HCT116 (cell line): ENCODE measurements at regions not wholly inside any gene's neighbourhood (a gene's known extent, or its start where the extent isn't known, plus 50 kb on each side); places are given as distances from the start of the nearest gene placed in this dataset.

ENCODE experiments used
- ATAC-seq: fragments of 200-7000 bp; cut with Tn5 transposase; 2 replicates; pipeline ENCODE4 v1.9.1; 2020; ENCODE audit warnings: mild to moderate bottlenecking, moderate library complexity
- BruUV-seq: library from RNA; stranded (reverse); fragments of 400-500 nt; replicated peaks from 2 replicates; lab custom pipeline; 2021; lab: Mats Ljungman, UMichigan
- CTCF ChIA-PET: fragments of 300-600 bp; sonication (Branson Sonifier 250); formaldehyde crosslinking; loops from one replicate; lab custom pipeline; 2021; ENCODE audit warnings: antibody characterized with exemption; lab: Charles Lee
- POLR2A ChIA-PET: fragments of 300-600, 350-600 bp; sonication (Branson Sonifier 250); formaldehyde crosslinking; loops from one replicate; lab custom pipeline; 2021; ENCODE audit warnings: antibody characterized with exemption; lab: Charles Lee
- RAD21 ChIA-PET, 2 experiments: fragments of 300-600 bp; sonication (Branson Sonifier 250); formaldehyde crosslinking; loops; one replicate each; lab custom pipeline; 2023; ENCODE audit warnings: low total read pairs in 2 of 2; ENCODE audit not compliant: uncharacterized antibody in 2 of 2, unreplicated experiment in 2 of 2, low non-redundant PET in 1 of 2; lab: Charles Lee
- DNase-seq: peaks from one replicate; pipeline ENCODE4 v3.0.0-alpha.2; 2010; ENCODE audit warnings: low read depth, low spot score
- H2AFZ ChIP-seq: fragments of 200-600 bp; shearing (Covaris generic), sonication (generic); 2 replicates; pipeline ENCODE4 v1.6.1; 2017; ENCODE audit warnings: low read depth, mixed run types, mixed read lengths, antibody characterized with exemption, low read length; ENCODE audit not compliant: poor library complexity, severe bottlenecking
- H3K27ac ChIP-seq: 2 replicates; pipeline ENCODE4 v1.5.1; 2012; ENCODE audit warnings: low read depth, low read length
- H3K27me3 ChIP-seq: fragments of 200-600 bp; sonication (generic); 2 replicates; pipeline ENCODE4 v1.6.1; 2016; ENCODE audit warnings: mixed run types, low read length, mixed read lengths; ENCODE audit not compliant: insufficient read depth
- H3K36me3 ChIP-seq, 2 experiments: fragments of 200-500 bp in 1 of 2; fragments of 200-600 bp in 1 of 2; sonication (Bioruptor generic) in 1 of 2; sonication (generic) in 1 of 2; 2 replicates each; pipeline versions ENCODE4 v1.5.1 to v1.6.1; 2014 to 2016; ENCODE audit warnings: low read length in 2 of 2, inconsistent platforms in 1 of 2, mixed read lengths in 1 of 2, mixed run types in 1 of 2; ENCODE audit not compliant: insufficient read depth in 2 of 2, control insufficient read depth in 1 of 2
- H3K4me1 ChIP-seq, 2 experiments: fragments of 200-600 bp in 1 of 2; sonication (generic) in 1 of 2; 2 replicates each; pipeline versions ENCODE4 v1.5.1 to v1.6.1; 2012 to 2017; ENCODE audit warnings: low read length in 2 of 2, inconsistent platforms in 1 of 2, mild to moderate bottlenecking in 1 of 2, mixed read lengths in 1 of 2, mixed run types in 1 of 2, moderate library complexity in 1 of 2; ENCODE audit not compliant: insufficient read depth in 2 of 2, control insufficient read depth in 1 of 2
- H3K4me2 ChIP-seq: fragments of 200-600 bp; sonication (generic); 2 replicates; pipeline ENCODE4 v1.6.1; 2017; ENCODE audit warnings: mixed run types, low read length, mixed read lengths
- H3K4me3 ChIP-seq, 2 experiments: fragments of 200-600 bp in 1 of 2; sonication (generic) in 1 of 2; replicated peaks in 1 of 2; 2 replicates each; pipeline ENCODE4 v1.5.1; 2011 to 2016; ENCODE audit warnings: low read length in 2 of 2, control low read depth in 1 of 2, low read depth in 1 of 2, mild to moderate bottlenecking in 1 of 2, mixed read lengths in 1 of 2, mixed run types in 1 of 2
- H3K79me2 ChIP-seq: fragments of 200-600 bp; sonication (generic); 2 replicates; pipeline ENCODE4 v1.6.1; 2017; ENCODE audit warnings: mild to moderate bottlenecking, mixed run types, low read length, moderate library complexity, mixed read lengths; ENCODE audit not compliant: insufficient read depth
- H3K9ac ChIP-seq: fragments of 200-600 bp; sonication (generic); 2 replicates; pipeline ENCODE4 v1.6.1; 2016; ENCODE audit warnings: low read length, mixed read lengths
- H3K9me2 ChIP-seq: fragments of 200-600 bp; sonication (generic), shearing (Covaris generic); 2 replicates; pipeline ENCODE4 v1.6.1; 2017; ENCODE audit warnings: mixed run types, mild to moderate bottlenecking, moderate library complexity; ENCODE audit not compliant: insufficient read depth
- H3K9me3 ChIP-seq, 2 experiments: fragments of 200-500 bp in 1 of 2; fragments of 200-600 bp in 1 of 2; sonication (Bioruptor generic) in 1 of 2; sonication (generic) in 1 of 2; 2 replicates each; pipeline ENCODE4 v1.6.1; 2014 to 2017; ENCODE audit warnings: low read length in 2 of 2, mixed read lengths in 2 of 2, inconsistent platforms in 1 of 2, low read depth in 1 of 2, mild to moderate bottlenecking in 1 of 2, mixed run types in 1 of 2, moderate library complexity in 1 of 2; ENCODE audit not compliant: control insufficient read depth in 1 of 2, insufficient read depth in 1 of 2
- H4K20me1 ChIP-seq: fragments of 200-600 bp; sonication (generic), shearing (Covaris generic); 2 replicates; pipeline ENCODE4 v1.6.1; 2017; ENCODE audit warnings: mixed run types, mild to moderate bottlenecking, moderate library complexity; ENCODE audit not compliant: insufficient read depth
- CEBPB ChIP-seq: IDR thresholded peaks from 2 replicates; pipeline ENCODE4 v1.6.1; 2012; ENCODE audit warnings: low read depth
- CTCF ChIP-seq, 3 experiments: fragments of 200-600 bp in 1 of 3; sonication (generic) in 1 of 3; IDR thresholded peaks in 2 of 3; conservative IDR thresholded peaks in 1 of 3; 2 replicates each; pipeline ENCODE4 v1.5.1; 2012 to 2017; ENCODE audit warnings: low read depth in 2 of 3, low read length in 2 of 3, antibody characterized with exemption in 1 of 3, borderline replicate concordance in 1 of 3, control low read depth in 1 of 3, mild to moderate bottlenecking in 1 of 3, mixed read lengths in 1 of 3, mixed run types in 1 of 3, moderate library complexity in 1 of 3; ENCODE audit not compliant: insufficient read depth in 1 of 3
- EZH2phosphoT487 ChIP-seq: fragments of 200-600 bp; IDR thresholded peaks from 2 replicates; pipeline ENCODE4 v1.6.1; 2018; ENCODE audit warnings: antibody characterized with exemption, borderline replicate concordance
- FOSL1 ChIP-seq: IDR thresholded peaks from 2 replicates; pipeline ENCODE4 v1.6.1; 2012; ENCODE audit warnings: low read depth
- SRF ChIP-seq: IDR thresholded peaks from 2 replicates; pipeline ENCODE4 v1.6.1; 2012; ENCODE audit warnings: low read depth
- ZFX ChIP-seq: fragments of 450-650 bp; IDR thresholded peaks from 2 replicates; pipeline ENCODE4 v1.6.1; 2017
- ZNF274 ChIP-seq: fragments of 200-500 bp; sonication (Bioruptor generic); IDR thresholded peaks from 2 replicates; pipeline ENCODE4 v1.6.1; 2014; ENCODE audit warnings: mild to moderate bottlenecking, low read depth, low read length, inconsistent platforms
- intact Hi-C: fragments of 100-400 bp; cut with micrococcal nuclease; formaldehyde crosslinking; loops from 2 replicates; pipeline ENCODE4 v1.10.0; 2022
- TF ChIP-seq, protein P1 (sequence below): IDR thresholded peaks from 2 replicates; pipeline ENCODE4 v1.6.1; 2011; ENCODE audit warnings: mild to moderate bottlenecking, low read length, moderate library complexity; ENCODE audit not compliant: insufficient replicate concordance; ENCODE audit errors: extremely low read depth

DNA sequence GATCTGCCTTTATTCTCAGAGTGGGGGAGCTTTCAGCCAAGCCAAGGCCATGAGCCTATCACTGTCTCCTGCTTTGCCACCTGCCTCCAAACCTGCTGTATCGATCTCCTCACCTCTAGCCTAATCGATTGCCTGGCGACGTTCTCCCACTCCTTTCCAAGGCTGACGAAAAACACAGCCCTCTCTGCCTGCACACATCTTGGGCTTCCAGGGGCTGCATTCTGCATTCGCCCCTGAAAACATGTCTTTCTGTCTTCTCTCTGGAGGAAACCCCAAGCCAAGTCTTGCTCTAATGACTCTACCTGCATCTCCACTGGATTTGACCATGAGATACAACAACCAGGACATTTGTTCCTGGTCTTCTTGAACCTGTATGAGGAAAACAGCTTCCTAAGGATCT is 540.7 kb downstream of the BCL11B start:
- Histone ChIP-seq H3K9me2 (no peaks in the 10 kb centered on the region), H3K27me3 (peaks cover 4% of the 10 kb centered on the region), H3K9me3 (no peaks in the 10 kb centered on the region), H3K36me3 (no peaks in the 10 kb centered on the region), H3K79me2 (no peaks in the 10 kb centered on the region), H2AFZ (no peak overlapping the region), H3K4me1 (no peaks in the 10 kb centered on the region), H4K20me1 (no peaks in the 10 kb centered on the region), H3K4me2 (no peak overlapping the region), H3K9ac (no peak overlapping the region), H3K27ac (no peak overlapping the region), H3K4me3 (no peak overlapping the region)
- intact Hi-C loops = no loop called here
- no peak for ATAC-seq
- ChIA-PET RAD21 (no interaction called here), CTCF (no interaction called here), POLR2A (no interaction called here)
- DNase-seq = no peak
- BruUV-seq = no TSS peak
- TF ChIP-seq SRF = no peak
- TF ChIP-seq FOSL1 = no peak
- TF ChIP-seq CTCF (IDR thresholded peaks at IDR 0.05 in 2 of 3, conservative IDR thresholded peaks at IDR 0.05 in 1 of 3; ENCODE audit: borderline replicate concordance in 1 of 3, insufficient read depth in 1 of 3, low read depth in 2 of 3, low read length in 2 of 3) = no peak
- TF ChIP-seq CEBPB = no peak
- TF ChIP-seq EZH2phosphoT487 = no peak
- no peak for TF ChIP-seq ZFX
- TF ChIP-seq, protein P1, sequence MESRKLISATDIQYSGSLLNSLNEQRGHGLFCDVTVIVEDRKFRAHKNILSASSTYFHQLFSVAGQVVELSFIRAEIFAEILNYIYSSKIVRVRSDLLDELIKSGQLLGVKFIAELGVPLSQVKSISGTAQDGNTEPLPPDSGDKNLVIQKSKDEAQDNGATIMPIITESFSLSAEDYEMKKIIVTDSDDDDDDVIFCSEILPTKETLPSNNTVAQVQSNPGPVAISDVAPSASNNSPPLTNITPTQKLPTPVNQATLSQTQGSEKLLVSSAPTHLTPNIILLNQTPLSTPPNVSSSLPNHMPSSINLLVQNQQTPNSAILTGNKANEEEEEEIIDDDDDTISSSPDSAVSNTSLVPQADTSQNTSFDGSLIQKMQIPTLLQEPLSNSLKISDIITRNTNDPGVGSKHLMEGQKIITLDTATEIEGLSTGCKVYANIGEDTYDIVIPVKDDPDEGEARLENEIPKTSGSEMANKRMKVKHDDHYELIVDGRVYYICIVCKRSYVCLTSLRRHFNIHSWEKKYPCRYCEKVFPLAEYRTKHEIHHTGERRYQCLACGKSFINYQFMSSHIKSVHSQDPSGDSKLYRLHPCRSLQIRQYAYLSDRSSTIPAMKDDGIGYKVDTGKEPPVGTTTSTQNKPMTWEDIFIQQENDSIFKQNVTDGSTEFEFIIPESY = no peak
- TF ChIP-seq ZNF274 = no peak
- TF ChIP-seq, all 23 proteins: peak for 0
